HT1080 (cell line): ENCODE measurements at regions not wholly inside any gene's neighbourhood (a gene's known extent, or its start where the extent isn't known, plus 50 kb on each side); places are given as distances from the start of the nearest gene placed in this dataset.
A peak's percentile ranks its signal among the peaks of the same experiment; 100 is the strongest.

Experiments used
- DNase-seq: peaks from one replicate; pipeline ENCODE4 v3.0.0-alpha.2; 2015; ENCODE audit warnings: low read depth

DNA sequence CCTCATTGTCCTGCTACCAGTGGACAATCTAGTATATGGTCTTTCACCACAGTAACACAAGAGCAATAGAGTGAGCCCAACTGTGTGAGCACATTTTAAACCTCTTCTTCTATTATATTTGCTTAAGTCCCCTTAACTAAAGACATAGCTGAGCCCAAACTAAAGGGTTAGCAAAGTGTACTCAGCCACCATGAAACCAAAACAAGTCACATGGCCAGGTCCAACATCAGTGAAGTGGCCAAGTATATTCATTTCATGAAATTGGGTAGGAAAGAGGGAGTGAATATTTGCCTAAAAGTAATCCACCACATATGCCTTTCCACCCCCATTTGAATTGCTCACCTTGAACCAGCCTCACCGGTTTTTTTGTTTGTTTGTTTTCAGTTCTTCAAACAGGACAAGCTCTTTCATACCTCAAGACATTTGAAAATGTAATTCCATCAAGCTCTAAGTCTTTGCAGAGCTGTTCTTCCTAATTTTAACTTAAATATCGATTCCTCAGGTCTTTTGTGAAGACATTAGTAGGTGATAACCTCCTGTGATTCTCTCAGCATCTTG, 327.0 kb upstream of the SEMA6D start:
- no peak for DNase-seq

DNA sequence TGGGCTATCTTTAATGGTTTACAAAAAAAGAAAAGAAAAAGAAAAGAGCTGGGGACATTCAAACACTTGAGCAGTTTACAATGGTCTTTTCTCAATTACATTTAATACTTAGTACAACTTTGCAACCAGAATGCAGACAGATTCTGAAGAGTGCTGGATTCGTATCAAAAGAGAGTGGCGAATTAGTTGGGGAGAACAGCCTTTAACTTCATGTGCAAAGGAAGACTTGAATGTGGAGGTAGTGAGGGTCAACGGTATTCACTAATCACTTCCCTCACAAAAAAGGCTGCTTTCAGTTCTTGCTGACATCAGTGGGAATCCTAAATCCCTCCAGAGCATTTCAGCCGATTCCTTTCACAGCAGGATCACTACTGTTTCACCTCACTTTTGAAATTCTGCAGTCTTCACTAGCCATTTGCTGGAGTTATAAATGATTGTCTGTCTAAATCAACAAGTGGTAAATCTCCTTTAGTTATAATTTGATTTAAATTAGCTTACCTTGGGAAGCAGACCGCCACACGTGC, 323.0 kb upstream of the SEMA6D start:
- DNase-seq = no peak

DNA sequence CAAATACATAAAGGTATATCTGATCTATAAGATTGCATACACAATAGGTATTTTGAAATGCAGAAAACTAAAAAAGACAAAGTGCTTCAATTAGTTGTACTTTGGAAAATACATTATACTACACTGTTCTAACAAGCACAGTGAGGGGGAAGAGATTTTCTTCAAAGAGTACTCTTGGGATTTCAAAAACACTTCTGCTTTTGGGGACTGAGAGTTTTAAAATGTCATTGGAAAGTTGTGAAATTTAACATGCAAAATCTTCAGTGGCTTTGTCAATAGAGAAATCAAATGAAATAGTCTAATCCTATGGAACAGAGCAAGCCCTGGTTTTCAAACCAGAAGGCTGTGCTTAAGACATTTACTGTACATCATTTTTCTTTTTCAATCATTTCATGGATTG, 322.2 kb upstream of the SEMA6D start:
- no peak for DNase-seq

DNA sequence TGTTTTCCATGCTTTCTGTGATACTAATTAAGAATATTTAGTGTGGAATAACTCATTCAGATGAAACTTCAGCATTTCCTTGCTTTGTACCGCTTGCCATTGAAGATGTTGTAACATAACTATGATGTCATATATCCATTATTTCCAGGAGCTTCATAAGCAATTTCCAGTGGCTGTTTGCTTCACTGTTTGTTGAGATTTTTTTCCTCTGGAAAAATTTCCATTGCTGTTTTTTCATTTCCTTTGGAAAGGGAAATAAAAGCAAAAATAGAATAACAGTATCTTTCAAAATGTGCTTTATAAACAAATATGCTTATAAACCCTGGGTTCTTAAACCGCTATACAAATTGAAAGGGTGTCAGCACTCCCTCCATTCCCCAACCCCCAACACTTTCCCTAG, 319.6 kb upstream of the SEMA6D start:
- no peak for DNase-seq

DNA sequence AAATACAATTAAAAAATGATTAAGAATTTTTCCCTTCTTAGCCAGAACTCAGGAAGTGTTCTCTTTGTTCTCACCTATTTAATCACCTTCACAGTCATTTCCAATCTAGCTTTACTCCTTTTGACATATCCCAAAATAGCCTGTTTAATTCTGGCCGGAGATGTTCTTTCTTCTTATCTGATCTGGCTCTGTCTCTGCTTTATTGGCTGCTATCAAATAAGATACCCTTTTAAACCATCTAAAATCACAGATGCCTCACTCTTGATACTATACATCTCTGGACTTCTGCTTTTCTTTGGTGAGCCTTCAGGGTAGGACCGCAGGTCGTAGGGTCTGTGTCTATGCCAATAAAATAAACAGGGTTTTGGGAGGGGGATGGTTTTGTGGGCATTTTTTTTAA, 319.2 kb upstream of the SEMA6D start:
- no peak for DNase-seq

DNA sequence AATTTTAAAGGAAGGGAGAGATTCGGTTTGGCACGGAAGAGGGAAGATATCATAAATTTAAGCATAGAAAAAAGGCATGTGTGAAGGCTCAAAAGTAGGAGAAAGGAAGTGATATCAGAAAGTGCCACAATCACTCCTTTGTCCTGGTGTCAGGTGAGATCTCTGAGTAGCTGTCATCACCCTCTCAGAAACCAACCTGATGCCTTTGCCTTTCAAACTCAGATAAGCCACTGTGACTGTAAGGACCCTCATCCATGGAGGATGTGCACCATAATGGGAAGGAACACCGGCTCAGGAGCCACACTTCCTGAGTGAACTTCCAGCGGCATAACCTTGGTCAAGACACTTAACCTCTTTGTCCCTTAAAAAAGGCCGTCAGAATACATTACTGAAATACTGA, 318.7 kb upstream of the SEMA6D start:
- DNase-seq = peak; percentile 16

DNA sequence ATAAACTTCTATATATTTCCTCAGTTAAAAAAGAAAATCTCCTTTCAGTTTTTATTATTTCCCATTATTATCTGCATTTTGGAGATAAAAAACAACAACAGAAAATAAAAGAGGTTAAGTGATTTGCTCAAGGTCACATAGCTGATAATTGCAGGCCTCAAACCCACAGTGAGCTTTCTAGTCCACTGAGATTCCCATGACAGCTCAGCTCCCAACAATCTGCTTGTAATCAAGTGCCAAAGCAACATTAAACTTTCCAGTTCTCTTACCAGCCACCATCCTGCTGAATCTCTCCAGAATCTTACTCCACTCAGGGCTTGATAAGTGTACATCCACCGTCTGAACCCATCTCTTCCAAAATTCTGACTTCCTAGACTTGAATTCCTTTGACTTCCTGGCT, 318.2 kb upstream of the SEMA6D start:
- DNase-seq = no peak

DNA sequence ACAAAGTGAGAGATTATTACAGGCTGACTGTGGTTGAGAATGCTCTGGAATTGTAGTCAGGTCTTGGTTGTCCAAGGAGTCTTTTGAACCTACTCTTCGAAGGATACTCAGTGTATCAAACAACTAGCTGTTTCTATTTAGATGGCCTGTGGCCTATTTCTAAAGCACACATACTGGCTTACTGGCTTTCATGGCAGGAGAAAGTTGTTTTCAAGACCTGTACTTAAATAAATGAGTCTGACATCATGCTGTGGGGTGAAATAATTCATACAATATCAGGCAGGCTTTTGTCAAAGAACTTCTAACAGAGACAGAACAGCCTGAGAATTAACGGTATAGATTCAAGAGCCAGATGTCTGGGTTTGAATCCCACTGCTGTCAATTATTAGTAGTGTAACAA, 316.7 kb upstream of the SEMA6D start:
- no peak for DNase-seq

DNA sequence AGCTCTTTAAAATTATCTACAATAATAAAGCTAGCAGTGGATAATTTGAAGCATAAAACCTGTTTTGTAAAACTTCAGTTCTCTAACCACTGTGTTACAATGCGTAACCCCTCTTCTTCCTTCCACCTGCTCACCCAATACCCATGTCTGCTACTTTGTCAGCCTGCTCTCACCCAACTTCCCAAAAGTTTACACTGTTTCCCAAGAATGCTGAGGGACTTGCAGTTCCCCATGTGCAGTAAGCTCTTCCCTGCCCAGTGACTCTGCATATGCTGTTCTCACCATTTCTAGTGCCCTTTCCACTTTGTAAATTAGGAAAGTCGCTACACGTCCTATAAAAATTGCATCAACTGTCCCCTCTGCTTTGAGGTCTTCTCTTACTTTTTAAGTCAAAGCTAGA, 315.9 kb upstream of the SEMA6D start:
- DNase-seq = no peak

DNA sequence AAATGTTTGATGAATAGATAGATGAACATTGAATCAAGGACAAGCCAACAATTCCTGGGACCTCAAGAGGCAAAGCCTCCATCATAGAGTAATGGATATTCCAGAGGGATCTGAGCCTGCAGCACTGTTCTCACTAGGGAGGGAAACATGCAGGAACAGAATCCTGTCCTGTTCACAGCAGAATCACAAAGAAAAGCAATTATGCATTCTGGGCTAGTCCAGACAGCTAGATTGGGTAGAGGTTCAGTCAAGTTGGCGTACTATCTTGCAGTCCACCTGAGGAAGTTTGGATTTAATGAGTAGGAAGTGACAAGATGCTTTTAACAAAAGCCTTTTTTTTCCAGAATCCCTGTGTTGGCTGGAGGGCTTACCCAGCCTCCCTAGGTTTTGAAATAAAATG, 314.5 kb upstream of the SEMA6D start:
- DNase-seq = no peak

DNA sequence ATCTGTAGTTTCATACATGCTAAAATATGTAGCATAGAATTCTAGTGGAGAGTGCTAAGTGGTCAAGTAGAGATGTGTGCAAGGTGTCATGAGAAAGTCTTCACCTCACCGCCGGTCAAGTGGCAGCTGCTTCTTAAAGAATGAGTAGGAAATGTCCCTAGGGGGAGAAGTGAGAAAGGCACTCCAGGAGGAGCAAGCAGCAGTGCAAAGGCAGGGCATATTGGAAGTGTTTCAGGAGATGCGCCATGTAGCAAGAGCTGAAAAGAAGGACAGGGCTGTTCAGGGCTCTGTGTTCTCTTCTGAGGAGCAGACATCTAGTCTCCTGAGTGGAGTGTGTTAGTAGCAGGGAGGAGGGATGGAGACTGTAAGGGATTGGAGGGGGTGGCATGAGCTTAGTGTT, 312.4 kb upstream of the SEMA6D start:
- DNase-seq = no peak

DNA sequence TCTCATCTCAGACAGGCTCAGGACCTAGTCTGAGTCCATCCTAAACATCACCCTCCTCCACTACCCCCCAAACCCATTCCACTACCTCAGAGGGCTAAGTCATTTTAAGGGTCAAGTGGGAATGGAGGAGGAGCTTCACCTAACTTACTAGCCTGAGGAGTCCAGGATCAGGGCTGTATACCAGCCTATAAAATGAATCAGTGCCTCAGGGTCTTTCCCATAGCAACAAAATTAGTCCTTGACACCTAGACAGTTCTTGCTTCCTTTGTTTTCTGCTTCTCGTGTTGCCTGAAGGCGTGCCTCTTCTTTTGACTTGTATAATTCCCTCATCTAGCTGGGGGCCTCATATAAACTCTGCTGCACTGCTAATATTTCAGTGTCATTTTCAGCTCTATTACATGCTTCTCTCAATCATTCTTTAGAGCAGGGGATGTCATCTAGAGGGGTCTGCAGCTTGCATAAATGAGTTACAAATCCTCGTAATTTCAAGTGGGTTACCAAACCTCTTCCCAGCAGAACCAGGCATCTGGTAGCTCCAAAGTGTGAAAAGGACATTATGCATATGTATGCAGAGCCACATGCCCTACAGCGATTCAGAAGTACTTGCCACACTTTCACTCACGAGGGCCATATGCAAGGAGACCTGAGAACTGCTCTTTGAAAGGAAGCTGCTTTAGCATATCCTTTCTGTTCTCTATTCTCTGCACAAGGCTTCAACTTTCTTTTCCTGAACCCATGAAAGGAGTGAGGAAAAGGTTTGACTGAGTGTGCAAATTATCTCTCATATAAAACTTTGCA, 311.7 kb upstream of the SEMA6D start:
- DNase-seq = no peak

DNA sequence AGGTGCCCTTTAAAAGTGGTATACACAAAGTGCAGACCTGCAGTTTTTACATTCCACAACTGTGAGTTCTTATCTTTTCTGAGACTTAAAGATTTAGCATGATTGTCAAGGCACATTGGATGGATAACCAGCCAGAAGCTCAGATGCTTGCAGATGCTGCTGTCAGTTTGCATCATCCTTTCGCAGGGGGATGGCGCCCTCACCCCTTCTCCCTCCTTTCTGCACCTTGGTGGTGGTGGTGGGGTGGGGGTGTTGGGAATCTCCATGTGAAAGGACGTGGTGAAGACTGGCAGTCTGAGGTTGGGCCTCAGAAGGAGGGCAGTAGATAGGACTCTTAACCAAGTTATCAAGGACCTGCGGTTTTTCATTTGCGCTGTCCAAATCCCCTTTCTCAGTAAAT, 309.6 kb upstream of the SEMA6D start:
- DNase-seq = no peak

DNA sequence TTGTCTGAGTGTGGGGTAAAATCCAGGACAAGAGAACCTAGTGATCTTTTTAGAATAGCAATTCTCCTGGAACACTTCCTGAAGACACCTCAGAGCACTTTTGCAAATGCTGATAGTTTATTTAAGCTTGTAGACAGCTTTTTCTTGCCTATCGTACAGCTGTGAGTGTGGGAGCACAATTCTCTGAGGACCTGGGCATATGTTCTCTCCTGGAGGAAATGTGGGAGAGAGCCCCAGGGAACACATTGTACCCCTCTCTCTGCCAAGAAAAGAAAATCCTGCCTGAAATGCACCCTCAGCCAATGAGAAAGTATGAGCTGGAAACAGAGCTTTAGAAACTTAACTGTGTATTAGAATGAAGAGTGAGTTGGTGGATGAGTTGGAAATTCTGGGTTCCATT, 308.3 kb upstream of the SEMA6D start:
- no peak for DNase-seq

DNA sequence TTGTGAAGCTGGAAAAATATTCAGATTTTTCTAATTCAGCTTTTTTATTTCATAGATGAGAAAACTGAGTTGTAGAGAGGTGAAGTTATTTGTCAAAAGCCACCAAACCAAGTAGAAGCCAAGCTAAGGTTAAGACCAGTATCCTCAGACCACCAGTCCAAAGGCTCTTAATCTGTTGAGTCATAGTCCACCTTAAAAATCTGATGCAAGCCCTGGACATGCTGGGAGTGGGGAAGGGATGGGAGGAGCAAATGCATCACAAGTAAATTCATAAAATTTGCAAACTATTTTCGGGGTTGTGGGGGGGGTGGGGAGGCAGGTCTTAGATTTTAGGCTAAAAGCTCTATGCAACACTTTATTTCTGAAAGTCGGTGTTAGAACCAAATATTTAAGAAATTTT, 307.7 kb upstream of the SEMA6D start:
- peak; percentile 5 for DNase-seq

DNA sequence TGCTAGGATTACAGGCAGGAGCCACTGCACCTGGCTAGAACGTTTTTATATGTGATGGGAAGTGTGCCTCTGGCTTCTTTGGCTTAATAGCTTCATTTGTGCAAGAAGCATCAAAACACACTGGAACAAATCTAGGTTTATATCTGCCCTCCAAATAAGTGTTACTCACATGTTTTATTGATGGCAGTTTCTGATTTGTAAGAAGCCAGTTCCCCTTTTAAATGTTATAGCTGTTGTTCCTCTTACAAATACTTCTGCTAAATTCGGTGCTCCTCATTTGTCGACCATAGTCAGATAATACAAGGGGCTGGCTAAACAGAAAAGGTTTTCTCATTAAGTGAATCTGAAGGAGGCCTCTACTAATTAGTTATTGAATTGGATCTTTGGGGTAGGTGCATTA, 307.1 kb upstream of the SEMA6D start:
- DNase-seq = no peak

DNA sequence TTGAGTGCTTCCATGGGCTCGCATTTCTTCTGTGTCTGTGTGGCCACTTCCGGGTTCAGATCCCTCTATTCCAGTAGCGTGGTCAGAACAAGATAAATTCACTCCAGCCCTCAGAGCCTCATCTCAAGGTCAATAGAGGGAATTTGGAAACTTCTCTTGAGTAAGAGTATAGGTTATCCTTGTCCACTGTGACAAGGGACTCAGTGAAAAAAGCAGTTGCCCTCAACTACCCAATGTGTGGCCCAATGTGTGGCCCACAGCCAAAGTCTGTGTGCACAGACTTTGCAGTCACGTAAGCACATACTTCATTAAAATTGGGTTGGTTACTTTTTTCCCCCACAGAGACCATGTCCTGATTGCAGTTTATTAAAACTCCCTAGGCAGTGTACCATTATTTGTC, 305.6 kb upstream of the SEMA6D start:
- DNase-seq = no peak

DNA sequence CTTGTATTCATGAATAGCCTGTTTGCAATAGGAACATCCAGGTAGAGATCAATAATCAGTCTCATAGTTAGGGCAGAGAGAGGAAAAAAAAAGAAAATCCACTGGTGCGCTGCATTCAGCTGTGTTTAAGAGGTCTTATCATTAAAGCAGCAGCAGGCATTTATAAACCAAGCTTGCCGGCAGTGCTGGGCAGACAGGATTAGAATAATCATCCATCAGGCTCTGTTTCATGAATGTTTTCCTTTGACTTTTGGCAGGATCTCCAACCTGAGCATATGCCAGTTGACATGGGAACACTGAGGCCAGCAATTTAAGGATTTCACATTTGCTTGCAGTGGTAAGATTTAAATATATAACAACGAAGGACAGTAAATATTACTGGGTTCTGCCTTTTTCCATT, 305.2 kb upstream of the SEMA6D start:
- no peak for DNase-seq

DNA sequence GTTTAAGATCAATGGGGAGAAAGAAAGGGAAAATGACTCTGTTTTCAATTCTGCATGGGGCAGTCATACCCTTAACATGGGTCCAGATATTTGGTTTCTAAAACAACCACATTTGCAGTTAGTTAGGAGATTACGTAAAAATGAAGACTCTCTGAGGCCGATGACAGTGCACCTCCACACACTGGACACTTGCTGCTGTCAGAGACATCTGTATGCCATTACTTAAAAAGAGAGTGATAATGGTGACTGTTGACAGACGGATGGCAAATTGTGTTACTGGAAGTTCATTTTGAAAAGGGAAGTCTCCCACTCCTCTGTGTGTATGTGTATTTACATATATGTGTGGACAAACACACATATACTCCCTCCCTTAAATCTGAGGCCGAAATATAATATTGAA, 304.5 kb upstream of the SEMA6D start:
- DNase-seq = no peak

DNA sequence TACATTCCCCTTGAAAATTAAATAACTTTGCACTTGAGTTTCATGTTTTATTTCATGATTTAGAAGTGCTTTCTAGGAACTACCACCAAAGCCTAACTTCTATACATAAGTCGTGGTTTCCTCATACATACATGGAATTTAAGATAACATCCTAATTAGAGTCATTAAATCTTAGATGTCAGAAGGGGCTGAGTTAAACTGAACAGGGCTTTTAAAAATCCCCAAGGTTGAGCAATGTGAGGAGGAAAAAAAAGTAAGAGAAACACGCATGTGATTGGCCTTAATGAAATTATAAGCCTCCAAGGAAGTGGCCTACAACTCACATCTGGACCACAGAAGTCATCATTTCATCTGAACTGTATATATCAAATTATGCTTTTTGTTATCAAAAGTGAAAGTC, 303.1 kb upstream of the SEMA6D start:
- no peak for DNase-seq

DNA sequence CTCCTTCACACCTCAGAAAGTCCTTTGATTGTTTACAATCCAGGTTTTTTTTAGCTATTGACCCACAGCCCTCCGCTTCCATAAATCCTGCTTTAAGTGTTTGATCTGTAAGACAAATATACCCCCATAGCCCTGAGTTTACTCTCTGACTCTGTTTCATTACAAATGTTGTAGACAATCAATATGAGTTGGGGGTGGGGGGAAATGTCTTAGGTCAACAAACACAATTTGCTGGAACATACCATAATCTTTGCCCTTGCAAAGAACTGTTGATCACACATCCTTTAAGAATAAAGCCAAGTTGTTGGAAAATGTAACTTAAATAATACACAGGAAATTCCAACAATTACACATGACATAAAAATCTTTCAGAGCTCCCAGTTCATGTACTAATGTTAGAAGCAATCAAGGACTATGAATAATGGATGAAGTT, 301.8 kb upstream of the SEMA6D start:
- DNase-seq = no peak

DNA sequence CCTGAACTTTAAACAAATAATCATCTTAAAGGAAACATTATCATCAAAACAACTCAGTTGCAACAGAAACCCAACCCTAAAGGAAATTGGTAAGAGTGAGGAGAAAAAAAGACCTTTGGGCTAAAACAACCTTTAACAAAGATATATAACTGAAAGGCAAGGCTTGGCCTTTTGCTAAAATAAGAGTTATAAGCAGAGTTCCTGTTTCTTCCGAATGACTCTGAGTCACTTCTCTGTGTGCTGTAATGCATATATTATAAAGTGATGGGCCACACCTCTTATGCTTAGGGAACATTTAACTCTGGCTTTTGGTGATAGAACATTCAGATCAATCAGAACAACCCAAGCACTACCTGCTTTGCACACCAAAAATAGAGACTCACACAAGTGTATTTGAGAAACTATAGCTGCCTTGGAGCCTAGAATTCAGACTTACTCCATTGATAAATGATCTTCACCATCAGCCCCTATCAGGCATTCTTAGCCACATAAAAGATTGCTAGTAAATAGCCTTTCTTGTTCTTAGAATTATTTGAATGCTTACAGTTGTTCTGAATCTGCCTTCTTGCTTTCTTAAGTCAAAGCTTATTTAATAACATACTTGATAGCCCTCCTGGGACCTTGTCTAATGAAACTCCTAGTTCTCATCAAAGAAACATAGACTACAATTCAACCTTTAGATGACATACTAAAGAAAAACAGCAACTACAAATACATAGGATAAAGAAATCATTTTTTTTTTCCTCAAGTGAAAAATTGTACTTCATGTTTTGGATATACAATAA, 294.2 kb upstream of the SEMA6D start:
- no peak for DNase-seq

DNA sequence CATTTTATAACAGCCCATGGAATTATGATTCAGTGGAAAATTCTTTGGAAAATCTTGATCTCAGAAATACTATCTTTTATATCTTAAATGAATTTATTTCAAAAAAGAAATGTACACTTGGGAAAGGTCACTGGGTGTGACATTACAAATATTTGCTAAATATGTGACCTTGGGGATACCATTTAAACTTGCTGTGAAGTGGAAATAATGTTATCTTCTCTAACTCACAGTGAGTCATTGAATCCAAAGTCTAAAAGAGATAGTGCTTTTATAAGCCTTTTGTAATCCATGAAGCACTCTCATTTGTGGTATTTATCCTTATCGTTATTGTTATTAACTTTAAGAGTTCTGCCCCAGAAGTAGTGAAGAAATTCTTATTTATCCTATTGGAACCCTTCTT, 289.8 kb upstream of the SEMA6D start:
- no peak for DNase-seq
